Thoracic aorta (tissue), 2 donors: ENCODE measurements at regions not wholly inside any gene's neighbourhood (a gene's known extent, or its start where the extent isn't known, plus 50 kb on each side); places are given as distances from the start of the nearest gene placed in this dataset.

Experiments
- ATAC-seq: fragments of 150-250 bp; one replicate; pipeline ENCODE4 v1.8.0; 2017; ENCODE audit warnings: low read depth; ENCODE audit not compliant: insufficient number of reproducible peaks, low FRiP score
- DNase-seq: peaks from one replicate; pipeline ENCODE4 v3.0.0-alpha.2; 2020; ENCODE audit warnings: low spot score
- H3K27ac ChIP-seq, 2 donors: fragments of 200-600 bp; sonication (generic); 1 replicate in 1 of 2; 2 replicates in 1 of 2; pipeline ENCODE4 v1.5.1; 2016; ENCODE audit warnings: mild to moderate bottlenecking in 2 of 2, moderate library complexity in 2 of 2
- H3K27me3 ChIP-seq: fragments of 200-600 bp; sonication (generic); replicated peaks from 2 replicates; pipeline ENCODE4 v1.6.0; 2016; ENCODE audit warnings: mild to moderate bottlenecking; ENCODE audit not compliant: insufficient read depth
- H3K36me3 ChIP-seq: fragments of 200-600 bp; sonication (generic); one replicate; pipeline ENCODE4 v1.5.1; 2016
- H3K4me1 ChIP-seq, 2 donors: fragments of 200-600 bp; sonication (generic); 1 replicate in 1 of 2; 2 replicates in 1 of 2; pipeline versions ENCODE4 v1.5.1 to v1.6.0; 2016; ENCODE audit warnings: low read depth in 2 of 2, mild to moderate bottlenecking in 1 of 2; ENCODE audit not compliant: control insufficient read depth in 1 of 2
- H3K4me3 ChIP-seq: fragments of 200-600 bp; sonication (generic); 2 replicates; pipeline ENCODE4 v1.5.1; 2016; ENCODE audit warnings: mild to moderate bottlenecking
- H3K9me3 ChIP-seq: fragments of 200-600 bp; sonication (generic); 2 replicates; pipeline ENCODE4 v1.5.1; 2016
- CTCF ChIP-seq: fragments of 200-600 bp; sonication (generic); IDR thresholded peaks from one replicate; pipeline ENCODE4 v1.5.1; 2019; ENCODE audit warnings: antibody characterized with exemption

DNA sequence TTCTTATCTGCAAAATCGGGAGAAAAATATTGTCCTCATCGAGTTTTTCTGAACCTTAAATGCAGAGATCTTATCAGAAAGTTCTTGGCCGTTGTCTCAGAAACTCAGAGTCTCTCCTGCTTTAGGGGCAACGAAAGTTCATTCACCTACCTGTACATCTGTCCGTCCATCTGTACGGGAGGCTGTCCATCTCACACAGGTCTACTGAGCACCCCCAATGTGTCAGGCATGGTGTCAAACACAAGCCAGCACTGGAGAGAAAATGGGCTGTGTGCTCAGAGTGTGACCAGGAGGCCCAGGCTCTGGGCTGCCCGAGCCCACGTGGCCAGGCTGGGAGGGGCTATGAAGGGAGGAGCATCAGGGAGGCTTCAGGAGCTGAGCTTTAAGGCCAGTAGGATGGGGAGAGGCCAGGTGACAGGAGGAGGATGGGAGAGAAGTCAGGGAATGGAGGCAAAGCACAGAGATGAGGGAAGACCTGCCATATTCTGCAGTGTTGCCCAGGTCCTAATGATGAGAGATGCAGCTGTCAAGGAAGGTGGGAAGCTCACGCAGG, 62.4 kb upstream of the MYEOV start:
- no peak for DNase-seq
- H3K4me3 ChIP-seq = no peak overlapping the region
- no peak overlapping the region for H3K27ac ChIP-seq
- H3K9me3 ChIP-seq = no peaks in the 10 kb centered on the region
- no peaks in the 10 kb centered on the region for H3K36me3 ChIP-seq
- H3K27me3 ChIP-seq = no peaks in the 10 kb centered on the region
- no peak for ATAC-seq
- H3K4me1 ChIP-seq = no peaks in the 10 kb centered on the region
- TF ChIP-seq CTCF = no peak

DNA sequence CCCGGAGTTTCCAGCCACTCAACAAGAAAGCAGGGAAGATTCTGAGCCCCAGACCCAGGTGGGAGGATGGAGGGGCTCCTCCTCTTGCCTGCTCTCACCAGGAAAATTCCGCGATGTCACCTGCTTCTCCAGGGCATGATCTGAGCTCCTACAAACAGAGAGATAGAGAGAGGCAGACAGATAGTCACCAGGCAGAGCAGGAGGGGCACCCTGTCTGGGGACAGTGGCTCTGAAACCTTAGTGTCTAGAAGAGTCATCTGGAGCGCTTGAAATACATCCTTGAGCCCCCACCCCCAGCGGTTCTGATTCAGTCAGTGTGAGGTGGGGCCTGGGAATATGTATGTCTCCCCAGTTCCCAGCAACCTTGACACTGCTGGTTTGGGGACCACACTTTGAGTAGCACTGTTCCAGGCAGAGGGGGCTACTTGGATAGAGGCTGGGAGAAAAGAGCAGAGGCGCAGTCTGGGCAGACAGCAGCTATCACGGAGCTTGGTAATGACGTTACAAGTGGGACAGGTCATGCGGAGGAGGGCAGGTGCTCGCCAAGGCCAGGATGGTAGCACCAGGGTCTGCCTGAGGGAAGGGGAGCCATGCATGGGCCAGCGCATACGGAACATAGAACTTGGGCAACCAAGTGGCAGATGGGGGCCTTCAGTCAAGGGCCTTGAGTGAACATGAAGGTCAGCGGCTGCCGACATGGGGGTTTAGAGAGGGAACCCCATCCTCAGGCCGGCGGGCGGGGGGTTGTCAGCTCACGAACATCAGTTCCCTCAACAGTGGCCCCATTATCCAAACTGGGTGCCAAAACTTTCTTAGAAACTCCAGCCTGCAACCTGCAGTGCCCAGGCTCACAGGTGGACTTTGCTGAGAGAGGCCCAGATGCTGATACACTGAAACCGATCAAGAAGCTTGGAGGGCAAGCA, 60.9 kb upstream of the MYEOV start:
- Histone ChIP-seq H3K4me1 (no peaks in the 10 kb centered on the region), H3K36me3 (no peaks in the 10 kb centered on the region), H3K4me3 (no peak overlapping the region), H3K27ac (no peak overlapping the region), H3K9me3 (no peaks in the 10 kb centered on the region), H3K27me3 (no peaks in the 10 kb centered on the region)
- TF ChIP-seq CTCF = no peak
- DNase-seq (no peak), ATAC-seq (no peak)

DNA sequence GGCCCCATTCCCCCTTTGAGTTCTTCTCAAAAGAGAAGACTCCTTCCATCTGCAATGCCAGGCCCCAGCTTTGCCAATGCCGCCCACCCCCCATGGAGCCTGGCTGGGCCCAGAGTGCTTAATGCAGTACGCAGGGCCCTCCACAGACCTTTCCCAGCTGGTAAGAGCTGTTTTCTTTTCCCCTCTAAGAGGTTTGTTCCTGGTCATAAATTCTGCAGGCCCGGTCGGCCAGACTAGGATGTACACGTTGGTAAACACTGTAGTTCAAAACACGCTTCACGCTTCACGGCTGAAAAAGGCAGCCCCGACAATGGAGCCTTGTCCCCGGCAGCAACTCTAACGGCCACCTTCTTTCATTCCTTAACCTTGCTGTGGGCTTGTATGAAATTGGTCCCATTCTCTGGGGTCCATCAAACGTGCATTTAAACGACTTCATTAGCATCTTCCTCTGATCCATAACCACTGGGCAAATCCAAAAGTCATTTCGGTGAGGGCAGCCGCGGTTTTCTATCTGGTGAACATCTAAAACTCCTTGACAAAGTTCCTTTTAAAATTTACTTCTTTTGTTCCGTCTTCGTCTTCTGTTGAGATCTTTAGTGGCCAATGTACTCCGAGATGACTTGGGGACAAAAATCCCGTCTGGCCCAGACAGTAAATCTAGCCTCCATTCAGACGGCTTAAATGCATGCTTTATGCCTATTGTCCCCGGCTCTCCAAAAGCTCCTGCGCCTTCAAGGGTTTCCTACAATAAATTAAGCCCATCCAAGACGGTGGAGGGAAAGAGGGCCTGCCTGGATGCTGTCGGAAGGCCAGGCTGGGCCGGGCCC, 60.0 kb upstream of the MYEOV start:
- no peaks in the 10 kb centered on the region for H3K4me1 ChIP-seq
- H3K36me3 ChIP-seq = no peaks in the 10 kb centered on the region
- H3K27ac ChIP-seq = no peak overlapping the region
- no peak for TF ChIP-seq CTCF
- no peak overlapping the region for H3K4me3 ChIP-seq
- H3K9me3 ChIP-seq = no peaks in the 10 kb centered on the region
- DNase-seq (no peak), ATAC-seq (no peak)
- H3K27me3 ChIP-seq = no peaks in the 10 kb centered on the region

GRCh38 chr11:69234740-69235710, 58.9 kb upstream of the MYEOV start:
- no peak overlapping the region for H3K4me3 ChIP-seq
- no peak for ATAC-seq
- H3K36me3 ChIP-seq = no peaks in the 10 kb centered on the region
- DNase-seq = no peak
- H3K27me3 ChIP-seq = no peaks in the 10 kb centered on the region
- no peak for TF ChIP-seq CTCF
- H3K9me3 ChIP-seq = no peaks in the 10 kb centered on the region
- H3K27ac ChIP-seq = no peak overlapping the region
- no peaks in the 10 kb centered on the region for H3K4me1 ChIP-seq
